ENCODE measurements at regions not wholly inside any gene's neighbourhood (a gene's known extent, or its start where the extent isn't known, plus 50 kb on each side); places are given as distances from the start of the nearest gene placed in this dataset.

- 100% methylated on average over 3 of the region's 8 CpGs for WGBS (ENCODE audit: extremely low coverage, insufficient read length, low lambda C conversion rate)
- Histone ChIP-seq H3K27me3 (ENCODE audit: insufficient read depth, low read length) (no peaks in the 10 kb centered on the region), H3K4me2 (ENCODE audit: insufficient read depth, insufficient read length, low read length) (no peak overlapping the region), H3K18ac (ENCODE audit: insufficient read length, low read depth, low read length) (no peak overlapping the region), H4K8ac (replicated peaks; ENCODE audit: insufficient read length, low read depth, low read length) (no peak overlapping the region), H2BK15ac (ENCODE audit: low read depth, low read length) (no peak overlapping the region), H2BK5ac (ENCODE audit: insufficient read length, low read length) (no peak overlapping the region), H4K91ac (ENCODE audit: insufficient read length, low read depth, low read length) (no peak overlapping the region), H3K27ac (ENCODE audit: insufficient read length, low read depth, low read length) (no peak overlapping the region), H3K23ac (ENCODE audit: insufficient read length, low read depth, low read length) (no peak overlapping the region), H4K5ac (ENCODE audit: insufficient read length, low read depth, low read length) (no peak overlapping the region), H3T11ph (ENCODE audit: low read length) (no peak overlapping the region), H2AK5ac (ENCODE audit: insufficient read length, low read length) (no peak overlapping the region), H3K79me1 (ENCODE audit: insufficient read depth, low read depth, low read length, poor library complexity, severe bottlenecking) (no peaks in the 10 kb centered on the region), H2BK20ac (ENCODE audit: low read depth, low read length, poor library complexity, severe bottlenecking) (no peak overlapping the region), H3K9me3 (ENCODE audit: control insufficient read depth, low read depth, low read length) (no peaks in the 10 kb centered on the region), H2AFZ (ENCODE audit: low read length) (no peak overlapping the region), H3K56ac (ENCODE audit: insufficient read length, low read depth, low read length) (no peak overlapping the region), H3K9ac (ENCODE audit: extremely low read depth, insufficient read length, low read length) (no peak overlapping the region), H3K14ac (ENCODE audit: insufficient read depth, low read length) (no peak overlapping the region), H4K20me1 (ENCODE audit: control insufficient read depth, insufficient read depth, insufficient read length) (no peaks in the 10 kb centered on the region), H3K4me1 (ENCODE audit: insufficient read depth, low read length) (no peaks in the 10 kb centered on the region), H3K4ac (ENCODE audit: low read depth, low read length) (no peak overlapping the region), H3K23me2 (ENCODE audit: insufficient read length, low read depth, low read length, poor library complexity, severe bottlenecking) (no peaks in the 10 kb centered on the region), H2BK12ac (ENCODE audit: insufficient read length, low read depth, low read length) (no peak overlapping the region), H3K79me2 (ENCODE audit: insufficient read depth, low read length) (no peaks in the 10 kb centered on the region), H2BK120ac (ENCODE audit: low read depth, low read length, poor library complexity, severe bottlenecking) (no peak overlapping the region)
- TF ChIP-seq, protein P1, sequence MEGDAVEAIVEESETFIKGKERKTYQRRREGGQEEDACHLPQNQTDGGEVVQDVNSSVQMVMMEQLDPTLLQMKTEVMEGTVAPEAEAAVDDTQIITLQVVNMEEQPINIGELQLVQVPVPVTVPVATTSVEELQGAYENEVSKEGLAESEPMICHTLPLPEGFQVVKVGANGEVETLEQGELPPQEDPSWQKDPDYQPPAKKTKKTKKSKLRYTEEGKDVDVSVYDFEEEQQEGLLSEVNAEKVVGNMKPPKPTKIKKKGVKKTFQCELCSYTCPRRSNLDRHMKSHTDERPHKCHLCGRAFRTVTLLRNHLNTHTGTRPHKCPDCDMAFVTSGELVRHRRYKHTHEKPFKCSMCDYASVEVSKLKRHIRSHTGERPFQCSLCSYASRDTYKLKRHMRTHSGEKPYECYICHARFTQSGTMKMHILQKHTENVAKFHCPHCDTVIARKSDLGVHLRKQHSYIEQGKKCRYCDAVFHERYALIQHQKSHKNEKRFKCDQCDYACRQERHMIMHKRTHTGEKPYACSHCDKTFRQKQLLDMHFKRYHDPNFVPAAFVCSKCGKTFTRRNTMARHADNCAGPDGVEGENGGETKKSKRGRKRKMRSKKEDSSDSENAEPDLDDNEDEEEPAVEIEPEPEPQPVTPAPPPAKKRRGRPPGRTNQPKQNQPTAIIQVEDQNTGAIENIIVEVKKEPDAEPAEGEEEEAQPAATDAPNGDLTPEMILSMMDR (conservative IDR thresholded peaks at IDR 0.05), result no peak
- no peak overlapping the region for H3K4me3 Mint-ChIP-seq
- DNase-seq, result no peak
- no peak overlapping the region for H3K27ac Mint-ChIP-seq
- no peaks in the 10 kb centered on the region for H3K4me1 Mint-ChIP-seq
- H3K36me3 Mint-ChIP-seq (ENCODE audit: insufficient read depth in 1 of 3, low read depth in 3 of 3), result no peaks in the 10 kb centered on the region
- no peaks in the 10 kb centered on the region for H3K9me3 Mint-ChIP-seq
- H3K27me3 Mint-ChIP-seq (ENCODE audit: low read depth), result peaks cover 2% of the 10 kb centered on the region; the same call in 1 of the 2 replicates
Observed at GRCh38 chr9:87276327-87276841, 221.3 kb upstream of the DAPK1 start.
